HepG2 (cell line): ENCODE measurements at regions not wholly inside any gene's neighbourhood (a gene's known extent, or its start where the extent isn't known, plus 50 kb on each side); places are given as distances from the start of the nearest gene placed in this dataset.

Source experiments
- ATAC-seq: fragments of 200-7000 bp; cut with Tn5 transposase; 3 replicates; pipeline ENCODE4 v1.9.1; 2020; ENCODE audit warnings: mild to moderate bottlenecking, moderate library complexity
- BruUV-seq: library from RNA; stranded (reverse); fragments of 400-500 nt; replicated peaks from 2 replicates; lab custom pipeline; 2021; lab: Mats Ljungman, UMichigan
- CTCF ChIA-PET: fragments of 300-600 bp; formaldehyde crosslinking; extraction: SDS; loops from one replicate; lab custom pipeline; 2021; ENCODE audit warnings: low total read pairs, inconsistent platforms, low intra/inter-chr PET ratio; lab: Yijun Ruan, JAX
- POLR2A ChIA-PET: fragments of 350-600 bp; sonication (Branson Sonifier 250); formaldehyde crosslinking; loops from one replicate; lab custom pipeline; 2020; ENCODE audit warnings: antibody characterized with exemption, inconsistent platforms; lab: Yijun Ruan, JAX
- DNase-seq: peaks from one replicate; pipeline ENCODE4 v3.0.0-alpha.2; 2015; ENCODE audit warnings: low spot score
- FAIRE-seq: peaks from 3 replicates; lab custom pipeline; 2011; peaks lifted over from hg19 to GRCh38; lab: Jason Lieb, UNC
- H2AFZ ChIP-seq: one replicate; pipeline ENCODE4 v1.6.1; 2011; ENCODE audit warnings: low read length, inconsistent platforms
- H3K27ac ChIP-seq: fragments of 300-600 bp; 3 replicates; pipeline ENCODE4 v1.8.0; 2011; ENCODE audit warnings: mixed run types, mild to moderate bottlenecking, mixed read lengths, low read length, inconsistent platforms; ENCODE audit not compliant: insufficient read depth; ENCODE audit errors: extremely low read length
- H3K27me3 ChIP-seq, 2 experiments: fragments of 200-600 bp in 1 of 2; 2 replicates in 1 of 2; 3 replicates in 1 of 2; pipeline versions ENCODE4 v1.6.0 to v1.8.0; 2011; ENCODE audit warnings: low read length in 2 of 2, mild to moderate bottlenecking in 2 of 2, moderate library complexity in 2 of 2, inconsistent platforms in 1 of 2; ENCODE audit not compliant: insufficient read depth in 2 of 2, control insufficient read depth in 1 of 2
- H3K36me3 ChIP-seq, 2 experiments: fragments of 200-600 bp in 1 of 2; replicated peaks in 1 of 2; 2 replicates in 1 of 2; 3 replicates in 1 of 2; pipeline versions ENCODE4 v1.5.1 to v1.8.0; 2011; ENCODE audit warnings: low read length in 2 of 2, inconsistent platforms in 1 of 2; ENCODE audit not compliant: insufficient read depth in 2 of 2, control insufficient read depth in 1 of 2
- H3K4me1 ChIP-seq: 2 replicates; pipeline ENCODE4 v1.5.1; 2012; ENCODE audit warnings: low read length, inconsistent platforms; ENCODE audit not compliant: insufficient read depth
- H3K4me2 ChIP-seq: 2 replicates; pipeline ENCODE4 v1.6.0; 2011; ENCODE audit warnings: low read depth, low read length, inconsistent platforms
- H3K4me3 ChIP-seq, 3 experiments: fragments of 200-600 bp in 1 of 3; sonication (generic), shearing (Covaris generic) in 1 of 3; replicated peaks in 1 of 3; 2 replicates each; pipeline ENCODE4 v1.5.1; 2011 to 2016; ENCODE audit warnings: low read length in 3 of 3, inconsistent platforms in 2 of 3, low read depth in 2 of 3, mild to moderate bottlenecking in 2 of 3, control low read depth in 1 of 3, mixed read lengths in 1 of 3; ENCODE audit not compliant: insufficient read depth in 1 of 3
- H3K79me2 ChIP-seq: one replicate; pipeline ENCODE4 v1.6.1; 2011; ENCODE audit warnings: low read length, inconsistent platforms; ENCODE audit not compliant: insufficient read depth
- H3K9ac ChIP-seq: 2 replicates; pipeline ENCODE4 v1.6.0; 2011; ENCODE audit warnings: mild to moderate bottlenecking, low read depth, low read length, inconsistent platforms; ENCODE audit not compliant: insufficient read depth
- H3K9me3 ChIP-seq: 2 replicates; pipeline ENCODE4 v1.5.1; 2012; ENCODE audit warnings: mild to moderate bottlenecking, low read length
- H4K20me1 ChIP-seq: 2 replicates; pipeline ENCODE4 v1.6.0; 2011; ENCODE audit warnings: inconsistent platforms, mild to moderate bottlenecking, low read length, moderate library complexity; ENCODE audit not compliant: insufficient read depth
- ADNP ChIP-seq: sonication (generic); formaldehyde crosslinking; IDR thresholded peaks from 2 replicates; pipeline ENCODE4 v1.4.0; 2020; ENCODE audit warnings: missing genetic modification reagents
- E2F5 ChIP-seq: sonication (generic); formaldehyde crosslinking; conservative IDR thresholded peaks from 2 replicates; pipeline ENCODE4 v1.4.0; 2020; ENCODE audit warnings: missing genetic modification reagents
- KAT2B ChIP-seq: fragments of 150-350 bp; IDR thresholded peaks from 2 replicates; pipeline ENCODE4 v1.6.1; 2014; ENCODE audit warnings: low read depth, low read length, borderline replicate concordance
- MTA3 ChIP-seq: sonication (generic); formaldehyde crosslinking; IDR thresholded peaks from 2 replicates; pipeline ENCODE4 v1.4.0; 2020; ENCODE audit warnings: missing genetic modification reagents
- NR2F1 ChIP-seq, 2 experiments: fragments of 450-650 bp in 1 of 2; formaldehyde crosslinking in 1 of 2; IDR thresholded peaks; 2 replicates each; pipeline versions ENCODE4 v1.5.0 to v1.6.1; 2016 to 2020; ENCODE audit warnings: mild to moderate bottlenecking in 1 of 2, missing compliant biosample characterization in 1 of 2, missing genetic modification reagents in 1 of 2, moderate library complexity in 1 of 2
- RARG ChIP-seq: sonication (generic); formaldehyde crosslinking; IDR thresholded peaks from 2 replicates; pipeline ENCODE4 v1.4.0; 2020; ENCODE audit warnings: low read depth, mild to moderate bottlenecking, missing genetic modification reagents
- ZBTB40 ChIP-seq, 2 experiments: fragments of 450-650 bp in 1 of 2; sonication (generic) in 1 of 2; formaldehyde crosslinking in 1 of 2; IDR thresholded peaks; 2 replicates each; pipeline versions ENCODE4 v1.6.1 to v1.8.0; 2016 to 2022; ENCODE audit warnings: antibody characterized with exemption in 1 of 2, mild to moderate bottlenecking in 1 of 2, missing genetic modification reagents in 1 of 2
- ZBTB44 ChIP-seq: sonication (generic); formaldehyde crosslinking; IDR thresholded peaks from 2 replicates; pipeline ENCODE4 v1.4.0; 2020; ENCODE audit warnings: missing genetic modification reagents
- ZMYM4 ChIP-seq: sonication (generic); formaldehyde crosslinking; IDR thresholded peaks from 2 replicates; pipeline ENCODE4 v1.8.1; 2023; ENCODE audit warnings: mild to moderate bottlenecking, missing genetic modification reagents
- ZNF253 ChIP-seq: sonication (generic); formaldehyde crosslinking; IDR thresholded peaks from 2 replicates; pipeline ENCODE4 v1.8.0; 2022; ENCODE audit warnings: mild to moderate bottlenecking, missing genetic modification reagents, borderline replicate concordance
- ZNF44 ChIP-seq: sonication (generic); formaldehyde crosslinking; IDR thresholded peaks from 2 replicates; pipeline ENCODE4 v1.5.1; 2020; ENCODE audit warnings: mild to moderate bottlenecking, missing genetic modification reagents
- ZNF552 ChIP-seq: sonication (generic); formaldehyde crosslinking; IDR thresholded peaks from 2 replicates; pipeline ENCODE4 v1.9.0; 2022; ENCODE audit warnings: missing genetic modification reagents, mild to moderate bottlenecking, borderline replicate concordance
- ZNF709 ChIP-seq: sonication (generic); formaldehyde crosslinking; IDR thresholded peaks from 2 replicates; pipeline ENCODE4 v1.5.0; 2020; ENCODE audit warnings: mild to moderate bottlenecking, missing genetic modification reagents
- WGBS: methylation state at CpG from one replicate; pipeline ENCODE4 v1.1.6; 2017; ENCODE audit warnings: low lambda C conversion rate; 5-methylcytosine and 5-hydroxymethylcytosine counted together
- in situ Hi-C: cut with HindIII; loops from 2 replicates; pipeline ENCODE4 v1.10.0; 2017; ENCODE audit warnings: low pct_unique_long_range_greater_than_20kb; ENCODE audit not compliant: extremely low pct_ligation_motif_present
- intact Hi-C: fragments of 100-400 bp; cut with micrococcal nuclease; formaldehyde crosslinking; loops from one replicate; pipeline ENCODE4 v1.10.0; 2022; ENCODE audit not compliant: unreplicated experiment

- POLR2A ChIA-PET = no interaction called here
- Histone ChIP-seq H3K27me3 (no peaks in the 10 kb centered on the region), H2AFZ (no peak overlapping the region), H3K79me2 (no peaks in the 10 kb centered on the region), H3K4me1 (no peaks in the 10 kb centered on the region), H4K20me1 (no peaks in the 10 kb centered on the region), H3K4me3 (no peak overlapping the region), H3K9me3 (no peaks in the 10 kb centered on the region), H3K4me2 (no peak overlapping the region), H3K27ac (no peak overlapping the region), H3K9ac (no peak overlapping the region), H3K36me3 (no peaks in the 10 kb centered on the region)
- BruUV-seq = no TSS peak
- FAIRE-seq (no peak), DNase-seq (no peak), ATAC-seq (no peak)
- CTCF ChIA-PET = no interaction called here
- intact Hi-C loops (no loop called here), in situ Hi-C loops (no loop called here)
- WGBS = 4% methylated on average over 1 of the region's 1 CpG
- TF ChIP-seq ZMYM4 (CRISPR knock-in tag) (no peak), ZBTB44 (CRISPR knock-in tag) (no peak), ZNF44 (CRISPR knock-in tag) (no peak), ADNP (no peak), ZNF709 (CRISPR knock-in tag) (no peak), KAT2B (no peak), E2F5 (CRISPR knock-in tag) (no peak), RARG (CRISPR knock-in tag) (no peak), NR2F1 (CRISPR knock-in tag; IDR thresholded peaks at IDR 0.05) (no peak), ZNF552 (CRISPR knock-in tag) (no peak), ZBTB40 (IDR thresholded peaks at IDR 0.05) (no peak), ZBTB40 (CRISPR knock-in tag; IDR thresholded peaks at IDR 0.05) (no peak), ZNF253 (CRISPR knock-in tag) (no peak), MTA3 (CRISPR knock-in tag) (no peak)
These were observed 494.7 kb upstream of the PFKP start for GRCh38 chr10:2572611-2573010.
